GM12872 (cell line): ENCODE measurements at regions not wholly inside any gene's neighbourhood (a gene's known extent, or its start where the extent isn't known, plus 50 kb on each side); places are given as distances from the start of the nearest gene placed in this dataset.

Experiments
- TF ChIP-seq, protein P1 (sequence below): IDR thresholded peaks from 3 replicates; pipeline ENCODE4 v1.5.1; 2011; ENCODE audit warnings: low read depth, mild to moderate bottlenecking, low read length, moderate library complexity; ENCODE audit not compliant: insufficient read depth

DNA sequence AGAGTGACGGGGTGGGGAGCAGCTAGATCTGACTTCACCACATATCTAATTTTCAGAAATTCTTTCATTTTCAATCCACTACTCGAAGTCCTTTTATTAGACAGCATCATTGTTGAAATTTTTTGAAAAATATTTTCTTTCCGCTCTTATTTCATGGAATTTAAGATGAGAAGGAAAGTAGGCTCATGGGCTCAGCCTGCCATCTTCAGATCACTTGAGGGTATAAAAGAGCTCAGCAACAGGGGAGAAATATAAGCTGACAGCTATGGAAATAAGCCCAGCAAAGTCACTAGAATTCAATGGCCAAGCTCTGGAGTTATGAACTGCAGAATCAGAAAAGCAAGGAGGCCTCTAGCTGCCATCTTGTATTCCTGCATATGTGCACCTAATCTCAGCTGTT lies 389.1 kb downstream of the XPNPEP1 start:
- TF ChIP-seq, protein P1, sequence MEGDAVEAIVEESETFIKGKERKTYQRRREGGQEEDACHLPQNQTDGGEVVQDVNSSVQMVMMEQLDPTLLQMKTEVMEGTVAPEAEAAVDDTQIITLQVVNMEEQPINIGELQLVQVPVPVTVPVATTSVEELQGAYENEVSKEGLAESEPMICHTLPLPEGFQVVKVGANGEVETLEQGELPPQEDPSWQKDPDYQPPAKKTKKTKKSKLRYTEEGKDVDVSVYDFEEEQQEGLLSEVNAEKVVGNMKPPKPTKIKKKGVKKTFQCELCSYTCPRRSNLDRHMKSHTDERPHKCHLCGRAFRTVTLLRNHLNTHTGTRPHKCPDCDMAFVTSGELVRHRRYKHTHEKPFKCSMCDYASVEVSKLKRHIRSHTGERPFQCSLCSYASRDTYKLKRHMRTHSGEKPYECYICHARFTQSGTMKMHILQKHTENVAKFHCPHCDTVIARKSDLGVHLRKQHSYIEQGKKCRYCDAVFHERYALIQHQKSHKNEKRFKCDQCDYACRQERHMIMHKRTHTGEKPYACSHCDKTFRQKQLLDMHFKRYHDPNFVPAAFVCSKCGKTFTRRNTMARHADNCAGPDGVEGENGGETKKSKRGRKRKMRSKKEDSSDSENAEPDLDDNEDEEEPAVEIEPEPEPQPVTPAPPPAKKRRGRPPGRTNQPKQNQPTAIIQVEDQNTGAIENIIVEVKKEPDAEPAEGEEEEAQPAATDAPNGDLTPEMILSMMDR, result no peak

DNA sequence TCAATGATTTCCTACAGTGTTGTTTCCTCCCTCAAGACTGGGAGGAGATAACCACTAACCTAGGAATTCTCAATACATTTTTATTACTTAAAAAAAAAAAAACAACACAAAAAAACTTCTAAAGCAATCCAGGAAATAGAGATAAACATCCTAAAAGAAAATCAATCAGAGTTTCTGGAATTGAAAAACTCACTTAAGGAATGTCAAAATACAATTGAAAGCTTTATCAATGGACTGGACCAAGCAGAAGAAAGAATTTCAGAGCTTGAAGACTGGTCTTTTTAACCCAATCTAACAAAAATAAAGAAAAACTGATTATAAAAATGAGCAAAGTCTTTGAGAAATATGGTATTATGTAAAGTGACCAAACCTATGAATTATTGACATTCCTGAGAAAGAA lies 394.1 kb downstream of the XPNPEP1 start:
- TF ChIP-seq, protein P1, result no peak

DNA sequence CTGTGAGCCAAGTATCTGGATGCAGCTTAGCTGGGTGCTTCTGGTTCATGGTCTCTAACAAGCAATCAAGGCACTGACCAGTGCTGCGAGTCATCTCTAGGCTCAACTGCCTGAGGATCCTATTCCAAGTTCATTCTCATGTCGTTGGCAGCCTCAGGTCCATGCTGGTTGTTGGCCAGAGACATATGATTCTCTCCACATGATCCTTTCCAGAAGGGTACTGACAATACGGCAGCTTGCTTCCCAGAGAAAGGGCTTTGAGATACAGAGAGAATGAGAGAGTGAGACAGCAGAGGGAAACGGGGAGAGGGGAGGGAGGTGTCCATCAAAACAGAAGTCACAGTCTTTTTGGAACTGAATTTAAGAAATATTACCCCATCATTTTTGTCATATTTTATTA lies 405.6 kb downstream of the XPNPEP1 start:
- TF ChIP-seq, protein P1, result no peak

DNA sequence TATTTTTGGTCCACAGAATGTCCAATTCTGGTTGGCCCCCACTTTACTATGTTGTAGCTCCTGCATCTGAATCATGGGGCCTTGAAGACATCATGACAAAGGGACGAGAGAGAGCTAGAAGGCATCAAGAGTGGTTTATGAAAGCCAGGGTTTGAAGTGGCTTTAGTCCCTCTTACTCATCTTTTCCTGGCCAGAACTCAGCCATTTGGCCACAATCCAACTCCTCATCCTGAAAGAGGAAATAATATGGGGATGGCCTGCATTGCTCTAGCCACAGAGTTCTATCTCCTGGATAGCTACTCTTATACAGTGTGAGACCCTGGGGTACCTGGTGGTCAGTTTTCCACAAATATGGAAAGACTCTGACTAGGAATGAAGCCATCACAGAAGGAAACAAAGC lies 418.9 kb downstream of the XPNPEP1 start:
- TF ChIP-seq, protein P1, result no peak

DNA sequence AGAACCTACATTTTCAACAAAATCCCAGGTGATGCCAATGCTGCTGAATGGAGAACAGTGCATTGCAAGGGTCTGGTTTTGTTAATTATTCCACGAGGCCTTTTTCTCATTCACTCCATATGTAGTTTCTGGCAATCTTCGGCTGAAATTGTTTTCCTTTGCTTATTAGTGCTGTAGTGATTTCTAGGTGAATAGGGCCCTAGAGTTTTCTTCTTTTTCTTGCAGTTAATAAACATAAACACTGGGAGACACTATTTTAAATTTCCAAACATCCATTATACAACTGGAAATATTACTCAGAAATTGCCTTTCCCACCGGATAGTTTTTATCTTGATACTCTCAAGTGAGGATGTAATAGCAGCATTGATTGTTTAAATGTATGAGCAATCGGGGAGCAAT lies 435.6 kb downstream of the XPNPEP1 start:
- TF ChIP-seq, protein P1, result no peak

- TF ChIP-seq, protein P1, result no peak
These were observed 442.5 kb downstream of the XPNPEP1 start for GRCh38 chr10:109480836-109481235.

DNA sequence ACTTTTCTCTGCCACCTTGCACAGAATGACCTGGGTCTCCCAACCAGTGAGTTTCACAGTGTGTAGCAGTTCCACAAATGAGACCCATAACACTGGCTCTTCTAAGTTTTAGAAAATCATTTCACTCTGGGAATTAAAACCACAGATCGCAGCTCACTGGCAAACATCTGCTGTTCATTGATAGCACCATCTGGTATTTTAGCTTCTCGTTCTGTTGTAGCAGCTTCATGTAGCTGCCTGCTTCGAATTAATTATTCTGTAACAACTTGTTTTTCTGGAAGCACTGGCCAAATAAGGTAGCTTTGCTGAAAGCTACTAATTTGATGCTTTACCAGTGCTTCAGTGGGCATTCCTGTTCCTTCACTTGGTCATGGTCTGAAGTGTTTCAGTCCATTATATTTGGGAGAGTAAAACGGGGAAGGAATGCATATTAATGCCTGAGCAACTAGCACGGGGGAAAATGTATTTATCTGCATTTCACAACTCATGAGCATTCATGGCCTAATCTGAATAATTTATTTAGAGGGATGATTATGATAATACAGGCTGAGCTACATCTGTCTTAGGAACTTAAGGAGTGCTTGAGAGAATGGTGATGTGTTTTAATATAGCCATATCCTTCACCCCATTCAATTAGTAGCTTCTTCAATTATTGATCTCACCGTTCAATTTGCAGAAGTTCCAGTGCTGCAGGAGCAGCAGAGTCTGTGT lies 447.4 kb downstream of the XPNPEP1 start:
- TF ChIP-seq, protein P1, result no peak
